Pancreas (tissue), 10 donors: ENCODE measurements at regions not wholly inside any gene's neighbourhood (a gene's known extent, or its start where the extent isn't known, plus 50 kb on each side); places are given as distances from the start of the nearest gene placed in this dataset.

Experiments
- ATAC-seq, 4 donors: fragments of 200-7000 bp; cut with Tn5 transposase; one replicate each; pipeline versions ENCODE4 v1.8.0 to v1.9.1; 2020; ENCODE audit warnings: mild to moderate bottlenecking in 4 of 4, moderate library complexity in 4 of 4
- DNase-seq, 6 donors: peaks; one replicate each; pipeline ENCODE4 v3.0.0-alpha.2; 2020
- FAIRE-seq: peaks from 2 replicates; lab custom pipeline; 2012; peaks lifted over from hg19 to GRCh38; lab: Jason Lieb, UNC
- H3K27ac ChIP-seq, 4 donors: fragments of 200-600 bp; sonication (generic); 1 replicate in 3 of 4; 2 replicates in 1 of 4; pipeline versions ENCODE4 v1.5.0 to v1.8.0; 2020
- H3K27me3 ChIP-seq, 4 donors: fragments of 200-600 bp; one replicate each; pipeline ENCODE4 v1.8.0; 2021
- H3K36me3 ChIP-seq, 3 donors: fragments of 200-600 bp; sonication (generic) in 1 of 3; one replicate each; pipeline versions ENCODE4 v1.5.0 to v1.8.0; 2020 to 2021
- H3K4me1 ChIP-seq, 3 donors: fragments of 200-600 bp; one replicate each; pipeline ENCODE4 v1.8.0; 2021
- H3K4me3 ChIP-seq, 4 donors: fragments of 200-600 bp; sonication (generic) in 2 of 4; one replicate each; pipeline versions ENCODE4 v1.5.0 to v1.8.0; 2020 to 2021
- H3K9me3 ChIP-seq, 4 donors: fragments of 200-600 bp; one replicate each; pipeline ENCODE4 v1.8.0; 2021
- WGBS, 2 donors: extraction: QIAGEN DNeasy Blood & Tissue Kit; methylation state at CpG; one replicate each; pipeline ENCODE4 v1.1.7; 2013; 5-methylcytosine and 5-hydroxymethylcytosine counted together
- intact Hi-C, 3 donors: fragments of 100-400 bp; cut with DNase I; formaldehyde crosslinking; loops; one replicate each; pipeline versions ENCODE4 v1.11.1 to v1.14.2; 2022
- TF ChIP-seq, protein P1 (sequence below), 4 donors: fragments of 200-600 bp; sonication (generic) in 3 of 4; IDR thresholded peaks; one replicate each; pipeline versions ENCODE4 v1.5.0 to v1.8.0; 2021; ENCODE audit warnings: antibody characterized with exemption in 4 of 4
- donor health status: healthy with polysubstance abuse.
- donor health status: DM: no; HTN: no; CAD: no; lungs with moderate emphysema.
- donor health status: DM: no; HTN: no; CAD: no.
- donor health status: control.
- donor health status: control.
- donor health status: Bipolar disorder and iron deficiency.
- donor health status: DM: yes; HTN: yes; CAD: no.
- donor health status: DM: no; HTN: no; CAD: no.
- donor health status: DM: no; HTN: no; CAD: no.
- donor health status: DM: yes; HTN: yes; CAD: no.

DNA sequence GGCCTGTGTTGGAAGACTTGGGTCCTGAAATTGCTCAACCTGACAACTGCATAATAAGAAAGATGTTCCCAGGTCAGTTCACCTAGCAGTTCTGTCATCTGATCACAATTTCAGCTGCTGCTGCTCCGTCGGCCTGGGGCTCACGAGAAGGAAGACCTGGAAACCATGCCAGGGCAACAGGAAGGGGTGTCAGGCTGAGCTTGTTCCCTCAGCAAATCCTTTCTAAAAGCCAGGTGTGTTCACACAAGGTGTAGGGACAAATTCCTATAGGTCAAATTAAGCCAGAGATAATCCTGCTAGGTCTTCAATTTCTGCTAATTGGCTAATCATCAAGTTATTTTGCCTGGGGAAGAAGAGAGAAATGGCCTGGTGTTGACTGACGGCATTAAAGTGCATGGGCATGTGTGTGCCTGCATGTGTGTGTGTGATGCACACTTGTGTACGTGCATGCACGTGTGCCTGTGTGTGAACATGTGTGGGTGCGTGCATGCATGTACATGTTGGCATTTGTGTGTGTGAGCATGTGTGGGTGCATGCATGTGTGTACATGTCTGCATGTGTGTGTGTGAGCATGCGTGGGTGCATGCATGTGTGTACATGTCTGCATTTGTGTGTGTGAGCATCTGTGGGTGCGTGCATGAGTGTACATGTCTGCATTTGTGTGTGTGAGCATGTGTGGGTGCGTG lies 178.6 kb downstream of the TMEM18 start:
- WGBS, 2 donors, result 71 to 83% methylated on average over 10 of the region's 10 CpGs
- Histone ChIP-seq H3K27ac (no peak overlapping the region), H3K36me3 (no peaks in the 10 kb centered on the region), H3K9me3 (no peaks in the 10 kb centered on the region), H3K27me3 (no peaks in the 10 kb centered on the region), H3K4me3 (no peak overlapping the region), H3K4me1 (no peaks in the 10 kb centered on the region)
- intact Hi-C loops, result no loop called here
- FAIRE-seq, result no peak
- no peak for ATAC-seq
- TF ChIP-seq, protein P1, sequence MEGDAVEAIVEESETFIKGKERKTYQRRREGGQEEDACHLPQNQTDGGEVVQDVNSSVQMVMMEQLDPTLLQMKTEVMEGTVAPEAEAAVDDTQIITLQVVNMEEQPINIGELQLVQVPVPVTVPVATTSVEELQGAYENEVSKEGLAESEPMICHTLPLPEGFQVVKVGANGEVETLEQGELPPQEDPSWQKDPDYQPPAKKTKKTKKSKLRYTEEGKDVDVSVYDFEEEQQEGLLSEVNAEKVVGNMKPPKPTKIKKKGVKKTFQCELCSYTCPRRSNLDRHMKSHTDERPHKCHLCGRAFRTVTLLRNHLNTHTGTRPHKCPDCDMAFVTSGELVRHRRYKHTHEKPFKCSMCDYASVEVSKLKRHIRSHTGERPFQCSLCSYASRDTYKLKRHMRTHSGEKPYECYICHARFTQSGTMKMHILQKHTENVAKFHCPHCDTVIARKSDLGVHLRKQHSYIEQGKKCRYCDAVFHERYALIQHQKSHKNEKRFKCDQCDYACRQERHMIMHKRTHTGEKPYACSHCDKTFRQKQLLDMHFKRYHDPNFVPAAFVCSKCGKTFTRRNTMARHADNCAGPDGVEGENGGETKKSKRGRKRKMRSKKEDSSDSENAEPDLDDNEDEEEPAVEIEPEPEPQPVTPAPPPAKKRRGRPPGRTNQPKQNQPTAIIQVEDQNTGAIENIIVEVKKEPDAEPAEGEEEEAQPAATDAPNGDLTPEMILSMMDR (IDR thresholded peaks at IDR 0.05), result no peak
- no peak for DNase-seq

DNA sequence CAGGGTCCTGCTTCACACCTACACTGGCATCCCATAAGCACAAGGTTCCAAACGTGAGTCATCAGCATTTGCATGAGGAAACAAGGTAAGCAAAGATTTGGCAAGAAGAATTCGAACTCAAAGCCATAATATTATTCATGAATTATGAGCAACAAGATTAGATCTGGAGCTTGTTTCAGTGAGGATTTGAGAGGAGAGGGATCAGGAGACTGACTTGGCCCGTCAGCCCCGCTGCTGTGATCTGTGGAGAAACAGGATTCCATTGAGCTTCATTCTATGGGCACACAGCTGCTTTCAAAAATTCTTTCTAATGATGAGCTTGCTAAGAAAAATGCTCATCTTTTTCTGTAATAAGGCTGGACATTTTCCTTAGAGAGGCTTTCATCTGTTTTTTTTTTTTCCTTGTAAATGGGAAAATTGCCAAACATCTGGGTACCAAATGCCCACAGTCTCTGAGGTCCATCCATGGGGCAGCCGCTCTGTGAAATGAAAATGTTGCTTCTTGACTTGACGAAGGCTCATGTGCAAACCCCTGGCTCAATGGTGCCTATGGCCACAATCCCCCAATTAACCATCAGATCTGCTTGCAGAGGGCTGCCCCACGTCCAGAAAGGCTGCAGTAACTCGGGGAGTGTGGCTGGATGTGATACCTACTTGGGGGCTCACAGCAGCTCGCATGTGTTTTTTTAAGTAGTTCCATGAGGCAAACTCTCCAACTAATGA lies 179.3 kb downstream of the TMEM18 start:
- FAIRE-seq (no peak), DNase-seq (no peak), ATAC-seq (no peak)
- no peak overlapping the region for H3K27ac ChIP-seq
- H3K4me3 ChIP-seq, result no peak overlapping the region
- intact Hi-C loops, result no loop called here
- H3K27me3 ChIP-seq, result no peaks in the 10 kb centered on the region
- H3K9me3 ChIP-seq, result no peaks in the 10 kb centered on the region
- H3K4me1 ChIP-seq, result no peaks in the 10 kb centered on the region
- TF ChIP-seq, protein P1 (IDR thresholded peaks at IDR 0.05), result no peak
- no peaks in the 10 kb centered on the region for H3K36me3 ChIP-seq
- WGBS, 2 donors, result 56 to 60% methylated on average over 9 of the region's 9 CpGs

GRCh38 chr2:496729-497128 lies 180.5 kb downstream of the TMEM18 start:
- no peak overlapping the region for H3K4me3 ChIP-seq
- intact Hi-C loops, result no loop called here
- TF ChIP-seq, protein P1 (IDR thresholded peaks at IDR 0.05), result no peak
- 75 to 81% methylated on average over 24 of the region's 24 CpGs for WGBS, 2 donors
- no peak overlapping the region for H3K27ac ChIP-seq
- FAIRE-seq (no peak), ATAC-seq (no peak), DNase-seq (no peak)
- no peaks in the 10 kb centered on the region for H3K4me1 ChIP-seq
- no peaks in the 10 kb centered on the region for H3K27me3 ChIP-seq
- no peaks in the 10 kb centered on the region for H3K36me3 ChIP-seq
- no peaks in the 10 kb centered on the region for H3K9me3 ChIP-seq

- 75 to 85% methylated on average over 25 of the region's 25 CpGs for WGBS, 2 donors
- DNase-seq (no peak), FAIRE-seq (no peak), ATAC-seq (no peak)
- no peaks in the 10 kb centered on the region for H3K4me1 ChIP-seq
- H3K4me3 ChIP-seq, result no peak overlapping the region
- H3K27ac ChIP-seq, result no peak overlapping the region
- intact Hi-C loops, result no loop called here
- TF ChIP-seq, protein P1 (IDR thresholded peaks at IDR 0.05), result no peak
- no peaks in the 10 kb centered on the region for H3K9me3 ChIP-seq
- H3K36me3 ChIP-seq, result no peaks in the 10 kb centered on the region
- H3K27me3 ChIP-seq, result no peaks in the 10 kb centered on the region
These were observed 181.4 kb downstream of the TMEM18 start for GRCh38 chr2:495745-496275.

- FAIRE-seq, result no peak
These were observed 182.4 kb downstream of the TMEM18 start for GRCh38 chr2:494853-495252.

More at GRCh38 chr2:494853-495252, 182.4 kb downstream of the TMEM18 start:
- no peaks in the 10 kb centered on the region for H3K9me3 ChIP-seq
- TF ChIP-seq, protein P1 (IDR thresholded peaks at IDR 0.05), result no peak
- no peaks in the 10 kb centered on the region for H3K36me3 ChIP-seq
- 68 to 89% methylated on average over 13 of the region's 13 CpGs for WGBS, 2 donors
- no peaks in the 10 kb centered on the region for H3K4me1 ChIP-seq
- H3K27me3 ChIP-seq, result no peaks in the 10 kb centered on the region
- no peak overlapping the region for H3K27ac ChIP-seq
- no peak overlapping the region for H3K4me3 ChIP-seq
- intact Hi-C loops, result no loop called here
- ATAC-seq, result no peak
- no peak for DNase-seq
